GM19023 (cell line): ENCODE measurements at regions not wholly inside any gene's neighbourhood (a gene's known extent, or its start where the extent isn't known, plus 50 kb on each side); places are given as distances from the start of the nearest gene placed in this dataset.

ENCODE experiments used
- ATAC-seq: cut with Tn5 transposase; IDR thresholded peaks from one replicate; pipeline ENCODE4 v1.9.1; 2021; ENCODE audit warnings: mild to moderate bottlenecking, moderate library complexity; ENCODE audit not compliant: unreplicated experiment

GRCh38 chr13:40458720-40458990 lies 207.8 kb downstream of the FOXO1 start:
- no peak for ATAC-seq

- no peak for ATAC-seq
These were observed 206.3 kb downstream of the FOXO1 start for GRCh38 chr13:40460116-40460515.

- ATAC-seq, result no peak
These were observed 202.0 kb downstream of the FOXO1 start for GRCh38 chr13:40464337-40465014.

GRCh38 chr13:40465015-40465390 lies 201.4 kb downstream of the FOXO1 start:
- ATAC-seq, result no peak

- ATAC-seq, result no peak
These were observed 200.2 kb downstream of the FOXO1 start for GRCh38 chr13:40466272-40466671.

GRCh38 chr13:40468227-40468838 lies 198.1 kb downstream of the FOXO1 start:
- no peak for ATAC-seq

- no peak for ATAC-seq
These were observed 196.7 kb downstream of the FOXO1 start for GRCh38 chr13:40469581-40470310.

GRCh38 chr13:40470660-40471059 lies 195.8 kb downstream of the FOXO1 start:
- no peak for ATAC-seq

- ATAC-seq, result no peak
These were observed 195.4 kb downstream of the FOXO1 start for GRCh38 chr13:40471076-40471475.

- ATAC-seq, result no peak
These were observed 194.5 kb downstream of the FOXO1 start for GRCh38 chr13:40471911-40472310.

- no peak for ATAC-seq
These were observed 193.8 kb downstream of the FOXO1 start for GRCh38 chr13:40472427-40473220.

GRCh38 chr13:40475617-40476016 lies 190.8 kb downstream of the FOXO1 start:
- no peak for ATAC-seq

GRCh38 chr13:40476175-40476958 lies 190.1 kb downstream of the FOXO1 start:
- ATAC-seq, result no peak

- ATAC-seq, result no peak
These were observed 188.5 kb downstream of the FOXO1 start for GRCh38 chr13:40477623-40478608.

- no peak for ATAC-seq
These were observed 187.7 kb downstream of the FOXO1 start for GRCh38 chr13:40478775-40479174.

GRCh38 chr13:40479196-40479845 lies 187.1 kb downstream of the FOXO1 start:
- ATAC-seq, result no peak

- ATAC-seq, result no peak
These were observed 186.2 kb downstream of the FOXO1 start for GRCh38 chr13:40480012-40480914.

GRCh38 chr13:40480915-40481516 lies 185.4 kb downstream of the FOXO1 start:
- ATAC-seq, result no peak
